ENCODE measurements at regions not wholly inside any gene's neighbourhood (a gene's known extent, or its start where the extent isn't known, plus 50 kb on each side); places are given as distances from the start of the nearest gene placed in this dataset.

GRCh38 chr4:125704726-125705125 lies 390.0 kb downstream of the FAT4 start:
- DNase-seq, result no peak

DNA sequence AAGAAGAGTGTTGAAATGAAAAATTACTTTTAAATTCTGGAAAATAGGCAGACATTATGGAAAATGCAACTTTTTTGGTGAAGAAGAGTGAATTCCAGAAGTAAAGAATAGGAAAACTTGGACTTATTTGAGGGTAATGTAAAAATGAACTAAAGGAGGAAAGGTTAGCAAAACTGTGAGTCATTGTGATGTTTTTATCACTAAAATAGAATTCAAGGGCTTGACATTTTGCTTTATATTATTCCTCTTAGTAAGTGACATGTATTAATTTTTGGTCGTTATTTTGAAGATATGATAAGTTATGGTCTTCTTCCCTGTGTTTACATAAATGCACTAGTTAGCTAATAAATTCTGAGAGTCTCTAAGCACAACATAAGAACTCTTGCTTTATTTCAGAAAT lies 390.9 kb downstream of the FAT4 start:
- no peak for DNase-seq

- no peak for DNase-seq
Observed at GRCh38 chr4:125707397-125707796, 392.6 kb downstream of the FAT4 start.

DNA sequence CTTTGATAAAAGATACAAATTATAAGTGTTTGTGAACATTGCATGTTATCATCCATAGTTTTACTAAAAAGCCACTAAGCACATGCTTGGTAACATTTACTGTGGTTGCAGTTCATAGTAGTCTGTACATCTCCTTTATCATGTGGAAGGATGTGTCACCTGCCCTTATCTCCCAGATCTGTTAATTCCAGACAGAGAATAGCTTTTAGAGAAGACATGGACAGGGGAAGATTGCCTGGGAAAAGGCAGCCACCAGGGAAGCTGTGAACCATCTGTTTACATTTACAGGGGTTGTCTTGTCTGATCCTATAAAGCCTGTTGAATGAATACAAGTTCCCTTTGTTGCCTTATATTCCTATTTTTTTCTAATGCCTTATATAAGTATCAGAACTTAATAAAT lies 396.0 kb downstream of the FAT4 start:
- no peak for DNase-seq

DNA sequence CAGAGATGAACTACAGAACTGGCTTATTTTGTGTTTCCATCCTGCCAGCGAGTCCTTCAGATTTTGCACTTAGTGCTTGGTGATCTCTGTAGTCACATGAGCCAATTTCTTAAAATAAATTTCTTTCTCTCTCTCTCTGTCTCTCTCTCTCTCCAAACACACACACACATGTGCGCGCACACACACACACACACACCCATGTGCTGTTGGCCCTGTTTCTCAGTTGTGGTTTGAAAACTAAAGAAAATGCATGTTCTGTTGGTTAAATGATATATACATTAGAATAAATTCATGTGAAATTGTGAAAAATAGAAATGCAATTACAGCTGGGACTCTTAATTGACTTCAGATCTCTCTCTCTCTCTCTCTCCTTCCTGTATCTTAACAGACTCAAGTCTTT lies 399.3 kb downstream of the FAT4 start:
- no peak for DNase-seq

GRCh38 chr4:125714845-125715244 lies 400.1 kb downstream of the FAT4 start:
- no peak for DNase-seq

- no peak for DNase-seq
Observed at GRCh38 chr4:125719987-125720386, 405.2 kb downstream of the FAT4 start.

- no peak for DNase-seq
Observed at GRCh38 chr4:125722009-125722408, 407.3 kb downstream of the FAT4 start.

DNA sequence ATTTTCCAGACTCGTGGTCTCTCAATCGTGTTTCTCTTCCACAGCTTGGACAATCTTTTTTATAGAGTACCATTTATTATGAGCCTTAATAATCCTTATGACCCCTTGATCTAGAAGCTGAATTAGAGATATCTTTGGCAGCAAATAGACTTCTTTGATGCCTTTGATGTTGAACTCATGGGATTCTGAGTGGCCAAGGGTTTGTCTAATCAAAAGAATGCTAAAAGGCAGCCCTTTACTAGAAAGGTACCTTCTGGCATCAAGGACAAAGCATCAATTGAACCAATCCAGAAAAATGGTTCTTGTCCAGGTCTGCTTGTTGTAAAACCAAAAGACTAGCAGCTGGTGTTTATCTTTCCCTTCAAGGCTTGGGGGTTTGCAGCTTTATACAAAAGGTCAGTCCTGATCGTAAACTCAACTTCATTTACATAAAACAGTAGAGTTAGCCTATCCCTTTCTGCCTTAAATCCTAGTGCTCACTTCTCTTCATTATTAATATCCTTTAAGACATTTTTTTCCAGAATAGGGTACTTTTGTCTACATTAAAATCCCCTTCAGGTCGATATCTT lies 411.3 kb downstream of the FAT4 start:
- no peak for DNase-seq

GRCh38 chr4:125727931-125728330 lies 413.2 kb downstream of the FAT4 start:
- no peak for DNase-seq

GRCh38 chr4:125728568-125728967 lies 413.8 kb downstream of the FAT4 start:
- no peak for DNase-seq

DNA sequence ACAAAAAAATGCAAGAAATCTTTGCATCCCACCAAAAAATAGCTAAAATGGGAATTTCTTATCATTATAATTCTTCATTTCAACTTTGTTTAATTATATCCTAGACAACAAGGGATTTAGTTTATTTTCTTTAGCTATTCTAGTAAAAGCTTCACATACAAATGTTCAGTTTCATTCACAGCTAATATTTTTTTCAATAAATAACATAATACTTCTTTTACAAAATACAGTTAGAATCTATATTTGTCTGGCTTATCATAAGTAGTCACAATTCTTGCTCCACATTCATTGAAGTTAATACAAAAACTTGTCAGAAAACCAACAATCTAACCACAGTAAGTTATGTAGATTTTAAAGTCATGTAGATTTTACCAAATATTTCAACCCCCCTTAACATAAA lies 414.4 kb downstream of the FAT4 start:
- DNase-seq, result no peak

GRCh38 chr4:125732632-125733031 lies 417.9 kb downstream of the FAT4 start:
- DNase-seq, result no peak

DNA sequence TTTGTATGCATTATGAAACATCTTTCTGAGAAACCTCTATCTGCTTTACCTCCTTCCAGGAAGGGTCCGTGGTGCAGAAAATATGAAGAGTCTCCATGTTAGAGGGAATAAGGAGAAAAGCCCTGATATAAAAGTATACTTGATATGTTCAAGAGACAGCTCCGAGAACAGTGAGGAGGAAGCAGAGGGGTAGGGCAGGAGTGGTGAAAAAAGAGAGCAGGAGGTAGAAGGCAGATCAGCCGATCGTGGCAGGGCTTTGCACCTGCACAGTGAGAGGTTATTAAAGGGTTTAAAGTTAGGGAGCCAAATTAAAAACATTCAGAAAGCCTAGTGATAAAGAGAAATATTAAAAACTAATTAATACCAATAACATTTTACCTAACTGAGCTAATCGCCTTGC lies 419.7 kb downstream of the FAT4 start:
- DNase-seq, result no peak

GRCh38 chr4:125735102-125735501 lies 420.3 kb downstream of the FAT4 start:
- DNase-seq, result no peak

DNA sequence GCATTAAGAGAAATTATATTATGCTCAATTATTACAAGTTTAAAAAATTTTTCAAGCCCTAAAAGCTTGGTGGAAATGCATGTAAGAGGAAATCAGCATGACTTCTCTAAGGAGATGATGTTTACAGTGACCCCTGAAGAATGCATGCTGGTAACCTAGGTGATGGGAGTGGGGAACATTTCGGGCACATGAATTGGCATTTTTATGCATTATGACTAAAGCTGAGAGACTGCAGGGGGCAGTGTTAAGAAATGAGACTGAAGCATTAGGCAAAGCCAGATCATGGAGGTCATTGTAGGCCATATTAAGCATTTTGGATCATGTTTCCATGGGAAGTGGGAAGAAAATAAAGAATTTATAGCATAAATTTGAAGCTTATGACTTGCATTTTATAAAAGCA lies 421.3 kb downstream of the FAT4 start:
- DNase-seq, result peak; percentile 3

DNA sequence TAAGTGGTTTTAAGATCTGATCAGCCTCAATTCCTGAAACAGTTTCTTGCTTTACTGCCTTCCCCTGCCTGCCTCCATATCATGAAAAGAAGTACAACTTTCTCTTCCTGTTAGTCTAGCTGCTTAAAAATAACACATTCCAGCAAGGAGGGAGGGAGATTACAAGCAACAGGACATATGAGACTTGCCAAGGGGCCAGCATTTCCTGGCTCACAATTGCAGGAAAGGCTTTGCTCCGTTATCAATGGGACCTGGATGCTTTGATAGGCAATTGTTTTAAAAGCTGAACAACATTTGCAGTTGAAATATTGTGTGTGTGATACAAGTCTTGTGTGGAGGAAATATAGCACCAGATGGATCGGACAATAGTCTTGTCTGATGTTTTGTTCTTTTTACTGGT lies 425.0 kb downstream of the FAT4 start:
- no peak for DNase-seq

- peak; percentile 25 for DNase-seq
Observed at GRCh38 chr4:125741825-125742452, 427.2 kb downstream of the FAT4 start.

DNA sequence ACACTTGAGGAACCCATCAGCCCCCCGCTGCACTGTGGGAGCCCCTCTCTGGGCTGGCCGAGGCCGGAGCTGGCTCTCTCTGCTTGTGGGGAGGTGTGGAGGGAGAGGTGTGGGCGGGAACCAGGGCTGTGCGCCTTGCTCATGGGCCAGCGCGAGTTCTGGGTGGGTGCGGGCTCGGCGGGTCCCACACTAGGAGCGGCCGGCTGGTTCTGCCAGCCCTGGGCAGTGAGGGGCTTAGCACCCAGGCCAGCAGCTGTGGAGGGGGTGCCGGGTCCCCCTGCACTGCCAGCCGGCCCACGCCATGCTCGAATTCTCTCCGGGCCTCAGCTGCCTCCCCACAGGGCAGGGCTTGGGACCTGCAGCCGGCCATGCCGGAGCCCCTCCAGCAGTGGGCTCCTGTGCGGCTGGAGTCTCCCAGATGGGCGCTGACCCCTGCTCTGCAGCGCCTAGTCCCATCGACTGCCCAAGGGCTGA lies 430.2 kb downstream of the FAT4 start:
- no peak for DNase-seq

DNA sequence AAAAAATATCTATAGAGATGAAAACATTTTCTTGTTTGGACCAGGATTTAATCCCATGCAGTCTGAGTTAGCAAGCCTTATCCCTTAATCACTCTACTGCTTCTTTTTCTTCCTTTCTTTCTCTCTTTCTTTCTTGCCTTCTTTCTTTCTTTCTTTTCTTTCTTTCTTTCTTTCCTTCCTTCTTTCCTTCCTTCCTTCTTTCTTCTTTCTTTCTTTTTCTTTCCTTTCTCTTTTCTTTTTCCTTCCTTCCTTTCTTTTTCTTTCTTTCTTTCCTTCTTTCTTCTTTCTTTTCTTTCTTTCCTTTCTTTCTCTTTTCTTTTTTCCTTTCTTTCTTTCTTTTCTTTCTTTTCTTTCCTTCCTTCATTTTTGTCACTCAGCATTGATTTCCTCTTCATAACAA lies 434.6 kb downstream of the FAT4 start:
- DNase-seq, result no peak

DNA sequence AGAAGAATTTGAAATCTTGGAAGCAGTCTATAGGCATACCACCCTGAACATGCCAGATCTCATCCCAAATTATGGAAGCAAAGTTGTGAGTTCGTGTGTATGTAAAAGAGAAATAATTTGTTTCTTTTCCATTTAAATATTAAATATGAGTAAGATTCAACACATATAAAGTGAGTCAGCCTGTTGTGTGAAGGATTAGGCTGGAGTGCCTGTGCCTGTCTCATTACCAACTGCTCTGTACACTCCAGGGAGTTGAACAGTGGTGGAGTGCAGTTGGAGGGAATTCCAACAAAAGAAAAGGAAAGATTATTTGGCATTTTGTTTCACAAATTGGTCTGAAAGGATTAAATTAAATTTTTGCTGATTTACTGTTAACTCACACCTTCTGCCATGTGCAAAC lies 435.6 kb downstream of the FAT4 start:
- no peak for DNase-seq

- no peak for DNase-seq
Observed at GRCh38 chr4:125750828-125751466, 436.2 kb downstream of the FAT4 start.

GRCh38 chr4:125758438-125758837 lies 443.7 kb downstream of the FAT4 start:
- DNase-seq, result no peak

GRCh38 chr4:125760201-125760819 lies 445.6 kb downstream of the FAT4 start:
- DNase-seq, result no peak
